IMR-90 (cell line): ENCODE measurements at regions not wholly inside any gene's neighbourhood (a gene's known extent, or its start where the extent isn't known, plus 50 kb on each side); places are given as distances from the start of the nearest gene placed in this dataset.

Experiments used
- ATAC-seq: fragments of 200-7000 bp; cut with Tn5 transposase; 2 replicates; pipeline ENCODE4 v1.9.1; 2020; ENCODE audit warnings: low read depth, mild to moderate bottlenecking, moderate library complexity
- BruUV-seq: library from RNA; stranded (reverse); fragments of 400-500 nt; replicated peaks from 2 replicates; lab custom pipeline; 2021; lab: Mats Ljungman, UMichigan
- CTCF ChIA-PET: fragments of 300-600 bp; formaldehyde crosslinking; extraction: SDS; loops from one replicate; lab custom pipeline; 2021; ENCODE audit warnings: antibody characterized with exemption; lab: Yijun Ruan, JAX
- POLR2A ChIA-PET: fragments of 300-600 bp; sonication (Branson Sonifier 250); formaldehyde crosslinking; loops from one replicate; lab custom pipeline; 2022; ENCODE audit warnings: antibody characterized with exemption; ENCODE audit not compliant: unreplicated experiment; lab: Charles Lee
- DNase-seq: peaks from one replicate; pipeline ENCODE4 v3.0.0; 2013
- H2AFZ ChIP-seq: replicated peaks from 2 replicates; pipeline ENCODE3; 2013; ENCODE audit warnings: low read length, mild to moderate bottlenecking; ENCODE audit not compliant: poor library complexity
- H2AK5ac ChIP-seq: 2 replicates; pipeline ENCODE4 v1.6.1; 2013; ENCODE audit warnings: low read depth, low read length, inconsistent platforms
- H2AK9ac ChIP-seq: replicated peaks from 2 replicates; pipeline ENCODE3; 2013; ENCODE audit warnings: mild to moderate bottlenecking, low read depth, low read length, moderate library complexity; ENCODE audit not compliant: poor library complexity
- H2BK120ac ChIP-seq: 2 replicates; pipeline ENCODE4 v1.6.1; 2013; ENCODE audit warnings: low read depth, low read length, inconsistent platforms
- H2BK15ac ChIP-seq: 3 replicates; pipeline ENCODE4 v1.6.1; 2013; ENCODE audit warnings: low read depth, low read length, inconsistent platforms
- H2BK20ac ChIP-seq: 2 replicates; pipeline ENCODE4 v1.6.1; 2013; ENCODE audit warnings: low read depth, mild to moderate bottlenecking, inconsistent platforms, low read length, moderate library complexity
- H2BK5ac ChIP-seq: 2 replicates; pipeline ENCODE4 v1.6.1; 2013; ENCODE audit warnings: mild to moderate bottlenecking, low read depth, low read length, inconsistent platforms; ENCODE audit not compliant: poor library complexity, severe bottlenecking
- H3K14ac ChIP-seq: replicated peaks from 2 replicates; pipeline ENCODE4 v1.6.1; 2013; ENCODE audit warnings: low read depth, low read length, inconsistent platforms
- H3K18ac ChIP-seq: 2 replicates; pipeline ENCODE4 v1.6.1; 2013; ENCODE audit warnings: low read depth, low read length, control low read depth
- H3K23ac ChIP-seq: 2 replicates; pipeline ENCODE4 v1.6.1; 2013; ENCODE audit warnings: low read depth, low read length, inconsistent platforms
- H3K27ac ChIP-seq: 2 replicates; pipeline ENCODE4 v1.5.1; 2013; ENCODE audit warnings: mild to moderate bottlenecking, control low read depth, low read length; ENCODE audit not compliant: insufficient read depth
- H3K27me3 ChIP-seq: 2 replicates; pipeline ENCODE4 v1.6.1; 2013; ENCODE audit warnings: low read length; ENCODE audit not compliant: control insufficient read depth, insufficient read depth
- H3K36me3 ChIP-seq: 2 replicates; pipeline ENCODE4 v1.6.1; 2013; ENCODE audit warnings: low read length, mixed read lengths; ENCODE audit not compliant: control insufficient read depth, insufficient read depth
- H3K4ac ChIP-seq: 2 replicates; pipeline ENCODE4 v1.6.1; 2013; ENCODE audit warnings: low read depth, low read length, inconsistent platforms
- H3K4me1 ChIP-seq: 2 replicates; pipeline ENCODE4 v1.6.1; 2013; ENCODE audit warnings: low read length, mixed read lengths; ENCODE audit not compliant: control insufficient read depth, insufficient read depth
- H3K4me2 ChIP-seq: 2 replicates; pipeline ENCODE4 v1.6.1; 2013; ENCODE audit warnings: low read depth, mild to moderate bottlenecking, control low read depth, low read length, moderate library complexity
- H3K4me3 ChIP-seq: 2 replicates; pipeline ENCODE4 v1.5.1; 2013; ENCODE audit warnings: low read depth, mild to moderate bottlenecking, control low read depth, low read length, moderate library complexity; ENCODE audit not compliant: insufficient read depth
- H3K56ac ChIP-seq: 2 replicates; pipeline ENCODE4 v1.6.1; 2013; ENCODE audit warnings: low read length, inconsistent platforms; ENCODE audit not compliant: insufficient read depth; ENCODE audit errors: extremely low read depth
- H3K79me1 ChIP-seq, 2 experiments: 2 replicates each; pipeline ENCODE4 v1.6.1; 2013; ENCODE audit warnings: low read length in 2 of 2, inconsistent platforms in 1 of 2, low read depth in 1 of 2
- H3K9ac ChIP-seq: 2 replicates; pipeline ENCODE4 v1.6.1; 2013; ENCODE audit warnings: low read depth, low read length, control low read depth
- H3K9me1 ChIP-seq: 2 replicates; pipeline ENCODE4 v1.6.1; 2013; ENCODE audit warnings: low read length, inconsistent platforms; ENCODE audit not compliant: insufficient read depth
- H3K9me3 ChIP-seq: 2 replicates; pipeline ENCODE4 v1.6.1; 2013; ENCODE audit warnings: low read length; ENCODE audit not compliant: control insufficient read depth, insufficient read depth
- H4K20me1 ChIP-seq: 2 replicates; pipeline ENCODE4 v1.6.1; 2013; ENCODE audit warnings: low read length, inconsistent platforms; ENCODE audit not compliant: insufficient read depth
- H4K5ac ChIP-seq: 2 replicates; pipeline ENCODE4 v1.6.1; 2013; ENCODE audit warnings: mild to moderate bottlenecking, low read depth, low read length, control low read depth
- H4K8ac ChIP-seq, 2 experiments: 2 replicates each; pipeline ENCODE4 v1.6.1; 2013; ENCODE audit warnings: low read depth in 2 of 2, low read length in 2 of 2, control low read depth in 1 of 2, inconsistent platforms in 1 of 2
- H4K91ac ChIP-seq: 2 replicates; pipeline ENCODE4 v1.6.1; 2013; ENCODE audit warnings: low read depth, low read length, inconsistent platforms; ENCODE audit not compliant: insufficient read depth
- BHLHE40 ChIP-seq: fragments of 150-350 bp; IDR thresholded peaks from 2 replicates; pipeline ENCODE4 v1.6.1; 2016; ENCODE audit warnings: mild to moderate bottlenecking, low read depth, low read length
- CEBPB ChIP-seq: IDR thresholded peaks from 2 replicates; pipeline ENCODE4 v1.6.1; 2012; ENCODE audit warnings: low read depth, low read length, improper control_type of control experiment
- CHD1 ChIP-seq: IDR thresholded peaks from 2 replicates; pipeline ENCODE4 v1.6.1; 2012; ENCODE audit warnings: low read depth, low read length, improper control_type of control experiment
- FOS ChIP-seq: fragments of 150-350 bp; IDR thresholded peaks from 2 replicates; pipeline ENCODE4 v1.6.1; 2016; ENCODE audit warnings: low read depth, low read length
- MAFK ChIP-seq: IDR thresholded peaks from 2 replicates; pipeline ENCODE4 v1.6.1; 2012; ENCODE audit warnings: low read depth, low read length, improper control_type of control experiment
- MAZ ChIP-seq: IDR thresholded peaks from 2 replicates; pipeline ENCODE4 v1.6.1; 2012; ENCODE audit warnings: low read depth, mild to moderate bottlenecking, low read length, improper control_type of control experiment, moderate library complexity, borderline replicate concordance
- MXI1 ChIP-seq: IDR thresholded peaks from 2 replicates; pipeline ENCODE4 v1.6.1; 2012; ENCODE audit warnings: low read depth, mild to moderate bottlenecking, low read length, moderate library complexity, borderline replicate concordance
- NFE2L2 ChIP-seq: fragments of 150-350 bp; IDR thresholded peaks from 2 replicates; pipeline ENCODE4 v1.6.1; 2016; ENCODE audit warnings: low read depth, mild to moderate bottlenecking, low read length
- POLR2A ChIP-seq: IDR thresholded peaks from 2 replicates; pipeline ENCODE4 v1.6.1; 2012; ENCODE audit warnings: mild to moderate bottlenecking, low read depth, low read length
- RAD21 ChIP-seq: IDR thresholded peaks from 2 replicates; pipeline ENCODE4 v1.6.1; 2012; ENCODE audit warnings: low read length, improper control_type of control experiment
- RCOR1 ChIP-seq: IDR thresholded peaks from 2 replicates; pipeline ENCODE4 v1.6.1; 2012; ENCODE audit warnings: mild to moderate bottlenecking, low read length, improper control_type of control experiment; ENCODE audit not compliant: insufficient replicate concordance
- RFX5 ChIP-seq: IDR thresholded peaks from 2 replicates; pipeline ENCODE4 v1.8.0; 2012; ENCODE audit warnings: low read depth, mild to moderate bottlenecking, low read length, moderate library complexity
- SMC3 ChIP-seq: fragments of 150-350 bp; IDR thresholded peaks from 2 replicates; pipeline ENCODE4 v1.6.1; 2016; ENCODE audit warnings: low read depth, mild to moderate bottlenecking, antibody characterized with exemption, low read length, moderate library complexity
- WGBS, 2 experiments: methylation state at CpG; one replicate each; pipeline versions ENCODE4 v1.1.5 to v1.1.7; 2013; ENCODE audit warnings: missing lambda C conversion rate in 2 of 2; ENCODE audit not compliant: insufficient read length in 1 of 2; ENCODE audit errors: extremely low coverage in 2 of 2; 5-methylcytosine and 5-hydroxymethylcytosine counted together
- dilution Hi-C: fragments of 300-500 bp; cut with HindIII; formaldehyde crosslinking; loops from one replicate; pipeline ENCODE4 v1.14.3; 2018; ENCODE audit warnings: low sequenced_read_pairs; ENCODE audit not compliant: unreplicated experiment
- in situ Hi-C: fragments of 300-500 bp; cut with MboI; formaldehyde crosslinking; loops from 3 replicates; pipeline ENCODE4 v1.14.3; 2019; ENCODE audit warnings: low sequenced_read_pairs, inconsistent platforms, mixed read lengths
- intact Hi-C: fragments of 100-400 bp; cut with micrococcal nuclease; formaldehyde crosslinking; loops from 2 replicates; pipeline ENCODE4 v1.10.0; 2022
- TF ChIP-seq, protein P1 (sequence below): fragments of 150-350 bp; IDR thresholded peaks from 2 replicates; pipeline ENCODE4 v1.6.1; 2017; ENCODE audit warnings: mild to moderate bottlenecking, antibody characterized with exemption, low read length, low read depth
- TF ChIP-seq, protein P2 (sequence below): fragments of 150-350 bp; IDR thresholded peaks from 2 replicates; pipeline ENCODE4 v1.6.1; 2016; ENCODE audit warnings: low read depth, mild to moderate bottlenecking, low read length, moderate library complexity, borderline replicate concordance
- TF ChIP-seq, protein P3 (sequence below): conservative IDR thresholded peaks from 2 replicates; pipeline ENCODE4 v1.5.1; 2012; ENCODE audit warnings: mild to moderate bottlenecking, low read depth, low read length, improper control_type of control experiment

DNA sequence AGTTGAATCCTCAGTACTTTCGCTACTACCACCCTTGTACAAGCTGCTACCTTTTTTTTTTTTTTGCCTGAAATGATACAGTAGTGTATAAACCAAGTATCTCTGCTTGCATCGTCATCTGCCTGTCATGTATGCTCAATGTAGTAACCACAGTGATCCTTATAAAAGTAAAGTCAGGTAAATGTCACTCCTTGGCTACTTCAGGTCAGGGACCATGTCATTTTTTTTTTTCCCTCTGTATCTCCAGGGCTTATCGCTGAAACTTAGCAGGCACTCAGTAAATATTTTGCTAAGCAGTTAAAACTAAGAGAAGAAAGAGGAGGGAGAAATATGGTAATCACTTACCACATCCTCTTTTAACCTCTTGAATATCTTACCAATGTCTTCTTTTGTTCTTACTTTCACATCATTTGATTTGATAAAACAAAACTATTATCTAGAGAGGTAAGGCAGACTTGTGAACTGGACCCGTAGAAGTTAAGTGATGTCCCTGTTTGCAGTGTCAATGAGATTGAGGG is 96.8 kb upstream of the KLF12 start:
- no TSS peak for BruUV-seq
- CTCF ChIA-PET = interaction anchor here (0.6 kb wide), 1 partner anchor 103 kb away, joined by 3 read pairs; no protein-coding TSS in a partner anchor
- no CpG with 5 or more reads among the region's 4 CpGs for WGBS, 2 experiments

More for the DNA sequence above, 96.8 kb upstream of the KLF12 start:
- Histone ChIP-seq H2AK5ac (no peak overlapping the region), H3K4me1 (no peaks in the 10 kb centered on the region; the same call in 1 of the 2 replicates), H3K23ac (no peak overlapping the region), H4K91ac (no peak overlapping the region), H2AFZ (no peak overlapping the region), H3K27ac (no peak overlapping the region), H4K5ac (no peak overlapping the region), H3K14ac (no peak overlapping the region), H3K4ac (no peak overlapping the region), H3K27me3 (no peaks in the 10 kb centered on the region), H3K18ac (no peak overlapping the region), H4K20me1 (no peaks in the 10 kb centered on the region), H3K4me3 (no peak overlapping the region), H3K9ac (no peak overlapping the region), H2BK20ac (no peak overlapping the region), H2BK5ac (no peak overlapping the region), H3K79me1 (no peaks in the 10 kb centered on the region), H3K36me3 (no peaks in the 10 kb centered on the region), H2BK15ac (no peak overlapping the region), H3K4me2 (no peak overlapping the region), H4K8ac (no peak overlapping the region), H3K9me3 (peaks cover 2% of the 10 kb centered on the region), H3K56ac (no peak overlapping the region), H2BK120ac (no peak overlapping the region), H2AK9ac (no peak overlapping the region), H3K9me1 (no peaks in the 10 kb centered on the region)
- dilution Hi-C loops (no loop called here), in situ Hi-C loops (no loop called here), intact Hi-C loops (no loop called here)
- ATAC-seq (no peak), DNase-seq (no peak)
- POLR2A ChIA-PET = no interaction called here
- TF ChIP-seq RFX5 = no peak
- TF ChIP-seq CEBPB = no peak
- no peak for TF ChIP-seq MAFK
- no peak for TF ChIP-seq MXI1
- TF ChIP-seq, protein P1, sequence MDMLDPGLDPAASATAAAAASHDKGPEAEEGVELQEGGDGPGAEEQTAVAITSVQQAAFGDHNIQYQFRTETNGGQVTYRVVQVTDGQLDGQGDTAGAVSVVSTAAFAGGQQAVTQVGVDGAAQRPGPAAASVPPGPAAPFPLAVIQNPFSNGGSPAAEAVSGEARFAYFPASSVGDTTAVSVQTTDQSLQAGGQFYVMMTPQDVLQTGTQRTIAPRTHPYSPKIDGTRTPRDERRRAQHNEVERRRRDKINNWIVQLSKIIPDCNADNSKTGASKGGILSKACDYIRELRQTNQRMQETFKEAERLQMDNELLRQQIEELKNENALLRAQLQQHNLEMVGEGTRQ = no peak
- TF ChIP-seq, protein P2, sequence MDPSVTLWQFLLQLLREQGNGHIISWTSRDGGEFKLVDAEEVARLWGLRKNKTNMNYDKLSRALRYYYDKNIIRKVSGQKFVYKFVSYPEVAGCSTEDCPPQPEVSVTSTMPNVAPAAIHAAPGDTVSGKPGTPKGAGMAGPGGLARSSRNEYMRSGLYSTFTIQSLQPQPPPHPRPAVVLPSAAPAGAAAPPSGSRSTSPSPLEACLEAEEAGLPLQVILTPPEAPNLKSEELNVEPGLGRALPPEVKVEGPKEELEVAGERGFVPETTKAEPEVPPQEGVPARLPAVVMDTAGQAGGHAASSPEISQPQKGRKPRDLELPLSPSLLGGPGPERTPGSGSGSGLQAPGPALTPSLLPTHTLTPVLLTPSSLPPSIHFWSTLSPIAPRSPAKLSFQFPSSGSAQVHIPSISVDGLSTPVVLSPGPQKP = no peak
- no peak for TF ChIP-seq MAZ
- TF ChIP-seq, protein P3, sequence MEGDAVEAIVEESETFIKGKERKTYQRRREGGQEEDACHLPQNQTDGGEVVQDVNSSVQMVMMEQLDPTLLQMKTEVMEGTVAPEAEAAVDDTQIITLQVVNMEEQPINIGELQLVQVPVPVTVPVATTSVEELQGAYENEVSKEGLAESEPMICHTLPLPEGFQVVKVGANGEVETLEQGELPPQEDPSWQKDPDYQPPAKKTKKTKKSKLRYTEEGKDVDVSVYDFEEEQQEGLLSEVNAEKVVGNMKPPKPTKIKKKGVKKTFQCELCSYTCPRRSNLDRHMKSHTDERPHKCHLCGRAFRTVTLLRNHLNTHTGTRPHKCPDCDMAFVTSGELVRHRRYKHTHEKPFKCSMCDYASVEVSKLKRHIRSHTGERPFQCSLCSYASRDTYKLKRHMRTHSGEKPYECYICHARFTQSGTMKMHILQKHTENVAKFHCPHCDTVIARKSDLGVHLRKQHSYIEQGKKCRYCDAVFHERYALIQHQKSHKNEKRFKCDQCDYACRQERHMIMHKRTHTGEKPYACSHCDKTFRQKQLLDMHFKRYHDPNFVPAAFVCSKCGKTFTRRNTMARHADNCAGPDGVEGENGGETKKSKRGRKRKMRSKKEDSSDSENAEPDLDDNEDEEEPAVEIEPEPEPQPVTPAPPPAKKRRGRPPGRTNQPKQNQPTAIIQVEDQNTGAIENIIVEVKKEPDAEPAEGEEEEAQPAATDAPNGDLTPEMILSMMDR = no peak
- no peak for TF ChIP-seq RAD21
- no peak for TF ChIP-seq BHLHE40
- no peak for TF ChIP-seq RCOR1
- no peak for TF ChIP-seq SMC3
- TF ChIP-seq FOS = no peak
- TF ChIP-seq CHD1 = no peak
- no peak for TF ChIP-seq NFE2L2
- TF ChIP-seq POLR2A = no peak
